ENCODE measurements at regions not wholly inside any gene's neighbourhood (a gene's known extent, or its start where the extent isn't known, plus 50 kb on each side); places are given as distances from the start of the nearest gene placed in this dataset.

DNA sequence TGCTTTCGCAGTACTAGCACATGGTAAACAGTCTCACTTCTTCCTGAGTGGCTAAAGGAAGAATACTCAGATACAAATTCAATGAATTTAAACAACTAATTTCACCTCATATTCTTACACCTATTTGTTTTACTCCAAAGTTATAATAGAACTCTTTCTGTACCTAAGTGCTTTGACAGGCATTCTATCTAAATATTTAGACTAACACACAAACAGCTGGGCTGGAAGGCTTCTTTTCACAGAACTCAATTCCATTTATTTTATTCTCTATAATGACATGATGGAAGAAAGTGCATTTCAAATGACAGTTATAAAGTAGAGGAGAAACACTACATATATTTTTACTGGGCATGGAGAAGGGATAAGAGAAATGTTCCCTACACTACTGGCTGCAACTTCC, 384.9 kb upstream of the SPTLC3 start:
- in situ Hi-C loops (cut with HindIII; ENCODE audit: low sequenced_read_pairs), result no loop called here

DNA sequence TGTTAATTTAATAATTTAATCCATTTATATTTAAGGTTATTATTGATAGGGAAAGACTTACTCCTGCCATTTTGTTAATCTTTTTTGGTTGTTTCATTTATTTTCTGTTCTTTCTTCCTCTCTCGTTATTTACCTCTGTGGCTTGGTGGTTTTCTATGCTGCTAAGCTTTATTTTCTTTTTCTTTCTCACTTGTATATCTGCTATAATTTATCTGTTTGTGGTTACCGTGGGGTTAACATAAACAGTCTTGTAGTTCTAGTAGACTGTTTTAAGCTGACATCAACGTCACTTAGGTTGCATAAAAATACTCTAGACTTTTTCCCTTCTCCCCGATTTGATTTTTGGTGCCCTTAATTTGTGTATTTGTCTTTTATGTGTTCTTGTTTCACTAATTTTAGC, 381.3 kb upstream of the SPTLC3 start:
- in situ Hi-C loops (cut with HindIII; ENCODE audit: low sequenced_read_pairs), result no loop called here

GRCh38 chr20:12638633-12639312, 370.0 kb upstream of the SPTLC3 start:
- in situ Hi-C loops (cut with HindIII; ENCODE audit: low sequenced_read_pairs), result no loop called here

DNA sequence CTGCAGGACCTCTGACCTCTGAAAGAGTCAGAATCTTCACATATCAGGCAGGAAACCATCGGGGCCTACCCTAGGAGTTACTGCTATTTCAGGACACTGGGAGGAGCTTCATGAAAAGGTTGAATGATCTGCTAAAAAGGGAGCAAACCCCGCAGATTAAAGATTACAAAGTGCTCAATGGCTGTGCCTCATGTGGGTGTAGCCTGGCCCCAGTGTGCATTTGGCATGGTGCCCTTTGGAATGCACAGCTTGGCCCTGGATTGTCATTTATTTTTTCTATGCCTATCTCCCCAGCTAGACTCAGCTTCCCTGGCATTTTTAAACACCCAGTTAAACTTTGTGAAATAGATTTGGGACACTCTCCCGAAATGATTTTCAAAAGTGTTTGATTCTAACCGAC, 368.5 kb upstream of the SPTLC3 start:
- in situ Hi-C loops (cut with HindIII; ENCODE audit: low sequenced_read_pairs), result no loop called here

DNA sequence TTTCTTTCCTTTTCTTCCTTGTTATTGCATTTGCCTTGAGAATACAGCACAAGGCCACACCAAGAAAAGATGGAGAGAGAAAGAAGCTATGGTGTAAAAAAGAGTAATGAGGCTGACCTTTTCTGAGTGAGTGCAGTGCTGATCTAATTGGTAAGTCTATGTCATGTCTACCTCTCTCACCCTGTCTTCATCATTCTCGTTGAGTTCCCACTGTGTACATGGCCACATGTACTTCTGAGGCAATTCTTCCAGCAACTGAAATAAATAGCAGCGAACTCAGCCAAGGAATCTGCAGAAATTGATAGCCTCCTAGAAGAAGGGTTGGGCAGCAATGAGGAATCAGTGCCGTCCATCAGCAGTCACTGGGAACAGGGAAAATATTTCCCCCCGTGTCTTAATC, 367.2 kb upstream of the SPTLC3 start:
- in situ Hi-C loops (cut with HindIII; ENCODE audit: low sequenced_read_pairs), result no loop called here

DNA sequence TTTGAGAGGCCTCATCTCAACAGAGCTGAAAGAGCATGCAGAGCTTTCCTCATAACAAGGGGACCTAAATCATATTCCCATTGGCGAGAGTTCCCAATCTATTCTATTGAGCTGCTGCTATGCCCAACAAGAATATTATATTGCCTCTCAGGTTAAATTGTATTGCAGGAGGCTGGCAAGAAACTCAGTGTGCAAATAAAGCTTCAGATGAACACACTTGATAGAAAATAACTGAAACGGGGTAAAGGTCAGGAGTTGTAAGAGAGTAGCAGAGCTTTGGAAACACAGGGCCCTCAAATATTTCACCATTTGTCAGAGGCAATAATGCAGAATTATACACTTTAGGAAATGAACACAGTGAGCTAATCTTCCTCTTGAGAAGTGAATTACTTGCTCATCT, 364.3 kb upstream of the SPTLC3 start:
- in situ Hi-C loops (cut with HindIII; ENCODE audit: low sequenced_read_pairs), result no loop called here

GRCh38 chr20:12649234-12649633, 359.5 kb upstream of the SPTLC3 start:
- in situ Hi-C loops (cut with HindIII; ENCODE audit: low sequenced_read_pairs), result no loop called here

GRCh38 chr20:12653642-12654041, 355.1 kb upstream of the SPTLC3 start:
- in situ Hi-C loops (cut with HindIII; ENCODE audit: low sequenced_read_pairs), result no loop called here

GRCh38 chr20:12659942-12660341, 348.8 kb upstream of the SPTLC3 start:
- in situ Hi-C loops (cut with HindIII; ENCODE audit: low sequenced_read_pairs), result no loop called here

DNA sequence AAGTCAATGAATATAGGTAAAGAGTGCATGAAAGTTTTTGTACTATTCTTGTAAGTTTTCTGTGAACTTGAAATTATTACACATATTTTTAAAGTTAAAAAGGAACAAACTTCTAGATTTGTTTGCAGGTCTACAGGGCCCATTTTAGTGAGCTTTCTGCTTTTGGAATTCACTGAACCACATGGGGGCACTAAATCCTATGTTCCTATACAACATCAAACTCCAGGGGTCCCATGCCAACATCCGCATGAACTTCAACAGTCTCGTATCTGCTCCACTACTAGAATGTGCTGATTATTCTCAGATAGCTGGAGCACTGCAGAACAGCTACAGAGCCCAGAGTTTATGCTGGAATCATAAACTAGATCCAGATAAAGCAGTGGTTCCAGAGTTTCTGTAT, 347.9 kb upstream of the SPTLC3 start:
- in situ Hi-C loops (cut with HindIII; ENCODE audit: low sequenced_read_pairs), result no loop called here

DNA sequence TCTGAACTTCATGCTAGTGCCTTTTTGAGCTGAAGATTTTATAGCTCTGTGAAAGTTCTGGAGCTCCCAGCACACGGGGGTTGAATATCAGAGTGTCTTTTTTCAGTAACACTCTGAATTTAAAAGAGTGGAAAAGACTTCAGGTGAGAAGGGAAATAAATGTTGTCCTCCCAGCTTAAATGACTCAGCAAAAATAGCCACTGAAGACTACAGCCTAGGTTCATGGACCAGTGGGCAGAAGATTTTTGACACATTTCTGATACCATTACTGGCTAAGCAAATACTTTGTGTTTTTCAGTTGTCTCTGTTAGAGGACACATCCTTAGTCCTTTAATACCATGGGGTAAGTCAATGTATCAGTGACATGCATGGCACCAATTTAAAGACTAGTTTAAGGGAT, 338.5 kb upstream of the SPTLC3 start:
- in situ Hi-C loops (cut with HindIII; ENCODE audit: low sequenced_read_pairs), result no loop called here

DNA sequence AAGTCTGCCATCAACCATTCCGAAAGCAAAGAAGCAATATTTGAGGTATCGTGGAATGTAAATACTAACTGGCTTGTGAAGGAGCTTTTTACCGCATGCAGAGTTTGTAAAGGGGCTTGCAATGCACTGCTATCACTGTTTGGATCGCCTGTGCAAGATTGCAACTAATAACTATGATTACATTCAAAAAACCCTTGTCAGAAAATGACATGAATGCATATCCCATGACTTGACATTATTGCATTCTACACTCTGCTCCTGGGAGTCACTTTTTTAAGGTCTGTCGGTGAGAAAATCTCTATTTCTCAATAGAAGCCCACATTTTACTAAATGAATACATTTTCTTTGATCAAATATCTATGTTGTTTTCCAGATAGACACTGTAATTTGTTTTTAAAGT, 335.4 kb upstream of the SPTLC3 start:
- in situ Hi-C loops (cut with HindIII; ENCODE audit: low sequenced_read_pairs), result no loop called here

DNA sequence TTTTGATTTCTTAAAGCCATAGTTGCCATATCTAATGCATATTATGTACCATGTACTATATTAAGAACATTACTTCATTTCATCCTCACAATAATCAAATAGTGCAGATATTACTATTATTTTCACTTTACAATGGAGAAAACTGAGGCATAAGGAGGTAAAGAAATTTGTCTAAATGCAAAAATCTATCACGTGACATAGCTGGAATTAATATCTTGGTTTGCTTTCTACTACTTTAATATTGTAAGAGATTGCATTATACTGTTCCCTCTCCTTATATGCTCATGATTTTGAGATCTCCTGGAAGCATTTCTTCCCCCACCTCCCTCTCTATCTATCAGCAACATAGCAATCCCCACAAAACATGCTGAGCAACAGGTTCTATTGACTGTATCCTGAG, 330.8 kb upstream of the SPTLC3 start:
- in situ Hi-C loops (cut with HindIII; ENCODE audit: low sequenced_read_pairs), result no loop called here

GRCh38 chr20:12679447-12679846, 329.3 kb upstream of the SPTLC3 start:
- in situ Hi-C loops (cut with HindIII; ENCODE audit: low sequenced_read_pairs), result no loop called here

DNA sequence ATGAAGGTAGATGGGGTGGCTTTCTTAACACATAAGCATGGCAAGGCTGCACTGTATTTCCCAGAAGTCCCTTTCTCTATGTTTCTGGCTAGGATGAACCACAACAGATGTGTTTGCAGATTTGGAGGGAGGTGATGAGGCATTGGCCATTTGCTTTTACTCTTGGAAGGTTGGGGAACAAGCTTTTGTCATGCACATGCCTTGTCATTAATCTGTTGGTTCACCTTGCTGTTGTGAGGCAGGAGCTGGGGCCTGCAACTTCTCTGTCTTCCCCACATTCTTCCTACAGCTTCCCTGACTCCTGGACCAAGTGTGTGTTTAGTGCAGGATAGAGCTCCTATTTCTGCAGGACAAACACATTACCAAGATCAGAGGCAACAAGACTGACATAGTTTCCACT, 326.2 kb upstream of the SPTLC3 start:
- in situ Hi-C loops (cut with HindIII; ENCODE audit: low sequenced_read_pairs), result no loop called here

DNA sequence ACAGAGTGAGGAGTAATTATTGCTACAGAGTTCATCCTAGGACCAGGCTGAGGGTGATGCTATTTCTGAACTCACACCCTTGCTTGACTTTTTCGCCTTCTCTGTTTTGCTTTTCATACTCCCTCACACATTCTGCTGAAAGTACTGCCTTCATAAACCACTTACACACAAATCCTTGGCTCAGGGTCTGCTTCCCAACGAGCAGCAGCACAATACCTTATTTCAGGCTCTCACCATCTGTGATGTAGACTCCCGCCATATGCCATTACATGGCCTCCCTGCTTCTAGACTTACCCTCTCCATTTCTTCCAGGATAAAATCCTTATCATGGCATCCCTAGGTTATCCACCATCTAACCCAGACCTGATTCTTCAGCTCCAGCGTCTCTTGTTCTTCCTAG, 321.3 kb upstream of the SPTLC3 start:
- in situ Hi-C loops (cut with HindIII; ENCODE audit: low sequenced_read_pairs), result no loop called here

DNA sequence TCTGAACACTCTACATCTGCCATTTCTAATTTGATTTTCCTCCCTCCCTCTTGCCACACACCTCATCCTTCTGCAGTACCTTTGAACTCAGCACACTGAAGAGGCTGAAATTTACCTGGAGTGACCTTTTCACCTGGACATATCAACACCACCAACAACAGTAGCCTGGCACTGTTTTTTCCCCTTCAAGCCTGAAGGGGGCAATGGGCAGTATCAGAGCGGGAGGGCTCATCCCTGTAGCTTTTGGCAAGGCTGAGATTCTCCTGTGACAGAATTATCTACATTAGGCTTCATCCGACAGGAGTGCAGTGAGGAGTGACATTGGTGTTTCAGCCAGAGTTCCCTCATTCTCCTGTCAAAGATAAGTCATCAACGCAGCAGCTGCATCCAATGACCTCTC, 312.8 kb upstream of the SPTLC3 start:
- in situ Hi-C loops (cut with HindIII; ENCODE audit: low sequenced_read_pairs), result no loop called here

DNA sequence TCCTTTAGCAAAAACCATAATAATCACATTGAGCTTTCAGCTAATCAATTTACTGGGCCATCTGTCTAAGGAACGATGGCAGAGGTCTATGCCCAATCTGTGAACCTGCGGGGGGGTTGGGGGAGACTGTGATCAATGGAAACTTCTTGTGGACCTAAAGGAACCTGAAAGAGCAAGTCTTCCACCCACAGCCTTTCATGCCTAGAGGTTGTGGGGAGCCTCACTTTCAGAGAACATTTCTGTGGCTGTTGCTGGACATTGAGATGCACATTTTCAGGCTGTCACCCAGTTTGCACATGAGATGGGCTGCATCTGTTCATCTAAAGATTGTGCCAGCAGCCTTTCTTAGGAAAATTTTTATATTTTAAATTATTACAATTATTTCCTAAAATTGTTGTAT, 310.0 kb upstream of the SPTLC3 start:
- in situ Hi-C loops (cut with HindIII; ENCODE audit: low sequenced_read_pairs), result no loop called here

- in situ Hi-C loops (cut with HindIII; ENCODE audit: low sequenced_read_pairs), result no loop called here
These were observed 309.2 kb upstream of the SPTLC3 start for GRCh38 chr20:12699374-12700228.

DNA sequence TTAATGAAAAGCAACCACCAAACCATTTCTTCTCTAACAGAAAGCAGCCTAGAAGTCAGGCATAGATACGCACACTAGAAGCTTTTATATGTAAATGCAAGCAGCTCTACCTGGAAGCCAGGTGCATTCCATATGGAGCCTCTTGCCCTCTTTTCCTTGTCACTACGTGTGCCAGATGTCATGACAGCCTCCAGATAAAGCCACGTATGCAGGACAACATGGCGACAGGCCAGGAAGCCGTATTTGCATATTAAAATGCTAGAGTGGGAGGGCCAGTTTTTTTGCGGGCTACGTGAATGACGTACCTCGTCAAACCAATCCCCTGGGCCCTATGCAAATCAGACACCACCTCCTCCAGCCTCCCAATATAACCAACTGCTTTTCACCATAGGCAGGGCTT, 308.1 kb upstream of the SPTLC3 start:
- in situ Hi-C loops (cut with HindIII; ENCODE audit: low sequenced_read_pairs), result no loop called here

- in situ Hi-C loops (cut with HindIII; ENCODE audit: low sequenced_read_pairs), result no loop called here
These were observed 306.5 kb upstream of the SPTLC3 start for GRCh38 chr20:12702312-12702711.

GRCh38 chr20:12715371-12715770, 293.4 kb upstream of the SPTLC3 start:
- in situ Hi-C loops (cut with HindIII; ENCODE audit: low sequenced_read_pairs), result no loop called here

Measured in endothelial cell of hepatic sinusoid (primary cell).